GM12873 (cell line): ENCODE measurements at regions not wholly inside any gene's neighbourhood (a gene's known extent, or its start where the extent isn't known, plus 50 kb on each side); places are given as distances from the start of the nearest gene placed in this dataset.

Experiments
- TF ChIP-seq, protein P1 (sequence below): IDR thresholded peaks from 2 replicates; pipeline ENCODE4 v1.5.1; 2012; ENCODE audit warnings: low read depth, mild to moderate bottlenecking, moderate library complexity, low read length, control low read depth; ENCODE audit not compliant: insufficient read depth; ENCODE audit errors: missing control alignments

DNA sequence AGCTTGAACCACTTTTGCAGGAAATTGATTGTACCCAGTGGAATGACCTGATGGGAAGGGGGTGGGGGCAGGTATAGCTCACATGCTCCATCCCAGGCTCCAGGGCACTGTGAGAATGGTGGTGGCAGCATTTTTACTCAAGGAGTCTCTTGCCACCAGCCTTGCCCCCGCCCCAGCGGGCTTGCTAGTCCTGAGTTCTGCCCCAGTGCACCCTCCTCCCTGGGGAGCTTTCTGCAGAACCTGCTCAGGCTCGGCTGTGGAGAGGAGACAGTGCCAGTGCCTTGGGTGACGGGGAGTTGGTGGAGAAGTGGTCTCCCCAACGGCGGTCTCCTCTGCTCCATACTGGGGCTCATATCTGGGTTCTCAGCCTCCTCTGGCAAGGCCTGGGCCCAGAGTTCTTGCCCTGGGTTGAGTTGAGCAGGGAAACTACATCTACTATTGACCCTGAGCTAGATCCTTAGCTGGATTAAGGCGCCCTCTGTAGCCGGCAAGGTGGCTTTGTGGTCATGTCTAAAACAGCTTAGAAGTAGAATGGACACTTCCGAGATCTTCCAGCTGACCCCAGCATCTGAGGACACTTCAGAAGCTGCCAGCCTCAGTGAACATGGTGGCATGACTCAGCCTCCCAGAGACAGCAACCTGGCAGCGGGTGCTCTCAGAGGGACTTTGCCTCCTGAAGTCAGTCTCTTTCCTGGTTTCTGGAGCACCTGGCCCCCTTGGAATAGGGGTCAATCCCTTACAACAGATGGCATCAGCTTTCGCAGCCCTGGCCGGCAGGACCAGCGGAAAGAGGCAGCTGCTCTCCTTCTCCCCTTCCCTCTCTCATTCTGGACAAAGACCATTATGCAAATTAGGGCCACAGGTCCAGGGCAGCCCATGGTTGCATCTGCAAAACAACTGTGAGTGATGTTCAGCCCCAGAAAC is 363.4 kb upstream of the MKI67 start:
- TF ChIP-seq, protein P1, sequence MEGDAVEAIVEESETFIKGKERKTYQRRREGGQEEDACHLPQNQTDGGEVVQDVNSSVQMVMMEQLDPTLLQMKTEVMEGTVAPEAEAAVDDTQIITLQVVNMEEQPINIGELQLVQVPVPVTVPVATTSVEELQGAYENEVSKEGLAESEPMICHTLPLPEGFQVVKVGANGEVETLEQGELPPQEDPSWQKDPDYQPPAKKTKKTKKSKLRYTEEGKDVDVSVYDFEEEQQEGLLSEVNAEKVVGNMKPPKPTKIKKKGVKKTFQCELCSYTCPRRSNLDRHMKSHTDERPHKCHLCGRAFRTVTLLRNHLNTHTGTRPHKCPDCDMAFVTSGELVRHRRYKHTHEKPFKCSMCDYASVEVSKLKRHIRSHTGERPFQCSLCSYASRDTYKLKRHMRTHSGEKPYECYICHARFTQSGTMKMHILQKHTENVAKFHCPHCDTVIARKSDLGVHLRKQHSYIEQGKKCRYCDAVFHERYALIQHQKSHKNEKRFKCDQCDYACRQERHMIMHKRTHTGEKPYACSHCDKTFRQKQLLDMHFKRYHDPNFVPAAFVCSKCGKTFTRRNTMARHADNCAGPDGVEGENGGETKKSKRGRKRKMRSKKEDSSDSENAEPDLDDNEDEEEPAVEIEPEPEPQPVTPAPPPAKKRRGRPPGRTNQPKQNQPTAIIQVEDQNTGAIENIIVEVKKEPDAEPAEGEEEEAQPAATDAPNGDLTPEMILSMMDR = no peak

DNA sequence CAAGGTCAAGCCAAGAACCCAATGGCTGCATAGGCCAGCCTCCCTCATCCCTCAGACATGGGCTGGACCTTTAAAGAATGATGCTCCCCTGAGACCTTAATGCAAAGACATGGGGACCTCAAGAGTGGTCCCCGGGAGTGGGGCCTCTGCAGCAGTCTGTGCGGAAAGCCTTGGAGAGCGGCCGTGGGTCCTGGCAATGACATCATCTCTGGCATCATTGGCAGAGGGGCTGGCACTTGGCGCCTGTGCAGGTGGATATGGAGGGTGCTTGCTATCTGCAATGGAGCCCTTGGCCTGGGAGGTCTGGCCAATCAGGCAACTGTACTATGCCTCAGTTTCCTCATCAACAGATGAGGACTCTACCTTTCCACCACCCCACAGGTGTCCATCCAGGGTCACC is 365.5 kb upstream of the MKI67 start:
- TF ChIP-seq, protein P1 = no peak

GRCh38 chr10:128493811-128494210 is 367.6 kb upstream of the MKI67 start:
- TF ChIP-seq, protein P1 = no peak

DNA sequence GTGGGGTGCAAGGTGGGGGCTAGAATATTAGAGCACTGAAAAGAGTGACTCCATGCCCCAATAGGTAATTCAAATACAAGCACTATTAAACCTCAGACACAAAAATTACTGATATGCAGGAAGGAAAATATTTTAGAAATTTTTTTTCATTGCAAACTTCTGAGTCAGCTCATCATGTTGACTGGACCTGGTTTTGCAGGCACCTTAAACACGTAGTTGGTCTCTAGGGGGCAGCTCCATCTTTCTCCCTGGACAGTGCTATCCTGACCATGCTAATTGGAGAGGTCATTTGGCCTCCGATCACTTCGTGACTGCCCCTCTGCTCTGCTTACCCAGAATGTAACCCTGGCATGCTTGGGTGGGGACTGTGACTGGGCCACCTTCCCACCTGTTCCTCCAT is 368.4 kb upstream of the MKI67 start:
- TF ChIP-seq, protein P1 = no peak

DNA sequence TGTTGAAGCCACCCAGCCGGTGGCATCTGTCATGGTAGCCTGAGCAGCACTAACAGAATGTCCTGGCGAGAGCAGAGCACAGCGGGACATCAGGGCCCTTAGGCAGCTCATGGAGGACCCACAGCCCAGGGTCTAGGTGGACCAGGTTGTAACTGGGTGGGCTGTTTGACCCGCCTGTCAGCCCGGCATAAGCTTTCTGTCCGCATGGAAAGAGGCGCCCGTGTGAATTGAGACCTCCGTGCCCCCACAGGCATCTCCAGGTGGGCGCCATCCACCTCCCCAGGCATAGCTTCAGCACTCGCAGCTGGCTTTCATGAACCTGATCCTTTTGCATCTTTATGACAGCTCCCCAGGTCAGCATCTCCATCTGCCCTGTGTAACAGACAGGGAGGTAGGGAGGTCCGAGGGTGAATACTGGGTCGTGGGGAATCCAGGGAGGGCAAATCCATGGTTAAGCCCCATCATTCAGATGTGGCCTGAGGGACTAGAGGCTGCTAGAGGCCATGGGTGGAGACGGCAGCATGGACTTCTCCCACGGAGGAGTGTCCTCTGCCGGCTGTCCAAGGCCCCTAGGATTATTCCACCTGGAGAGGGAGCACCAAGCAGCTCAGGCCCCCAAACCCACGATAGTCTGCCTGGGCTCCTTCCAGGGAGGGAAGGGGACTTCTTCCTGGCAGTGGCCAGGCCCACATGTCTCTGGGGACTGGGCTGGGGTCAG is 371.6 kb upstream of the MKI67 start:
- TF ChIP-seq, protein P1 = no peak

- TF ChIP-seq, protein P1 = no peak
Measured at GRCh38 chr10:128498378-128498730, 372.1 kb upstream of the MKI67 start.

DNA sequence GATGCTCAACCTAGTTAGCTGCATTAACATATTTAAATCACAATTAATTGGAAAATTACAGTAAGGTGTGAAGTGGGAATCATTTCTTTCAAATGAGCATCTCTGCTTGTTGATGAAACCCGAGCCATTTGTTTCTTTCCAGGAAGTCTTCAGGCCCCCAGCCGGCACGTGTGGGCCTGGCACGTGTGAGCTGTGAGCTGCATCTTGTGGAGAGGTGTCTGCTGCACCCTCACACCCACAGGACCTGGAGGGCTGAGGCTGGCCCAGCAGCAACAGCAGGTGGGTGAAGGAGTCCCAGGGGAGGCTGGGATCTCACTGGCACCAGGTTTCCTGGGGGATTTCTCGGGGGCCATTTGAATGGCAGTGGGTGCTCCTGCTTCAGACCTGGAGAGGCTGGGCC is 372.5 kb upstream of the MKI67 start:
- TF ChIP-seq, protein P1 = no peak
